K562 (cell line): ENCODE measurements at regions not wholly inside any gene's neighbourhood (a gene's known extent, or its start where the extent isn't known, plus 50 kb on each side); places are given as distances from the start of the nearest gene placed in this dataset.

Experiments used
- ARNT ChIP-seq, 2 experiments: fragments of 450-650 bp; IDR thresholded peaks; 2 replicates each; pipeline ENCODE4 v1.6.1; 2016; ENCODE audit warnings: mild to moderate bottlenecking in 1 of 2
- CUX1 ChIP-seq: fragments of 200-800 bp; sonication (Bioruptor generic); IDR thresholded peaks from 2 replicates; pipeline ENCODE4 v1.6.1; 2016; ENCODE audit warnings: missing genetic modification characterization, missing compliant biosample characterization
- ESRRB ChIP-seq: fragments of 250-450 bp; sonication (Bioruptor Pico); IDR thresholded peaks from 2 replicates; pipeline ENCODE4 v1.5.0; 2020; ENCODE audit warnings: mild to moderate bottlenecking, moderate library complexity, borderline replicate concordance
- ETV1 ChIP-seq: fragments of 450-650 bp; conservative IDR thresholded peaks from 2 replicates; pipeline ENCODE4 v1.6.1; 2016; ENCODE audit warnings: missing genetic modification characterization, control low read depth, low read depth, missing compliant biosample characterization
- ILF3 ChIP-seq: fragments of 450-650 bp; IDR thresholded peaks from 2 replicates; pipeline ENCODE4 v1.6.1; 2018; ENCODE audit warnings: antibody characterized with exemption, mild to moderate bottlenecking, moderate library complexity, borderline replicate concordance
- IRF1 ChIP-seq: sonication (generic); formaldehyde crosslinking; IDR thresholded peaks from 2 replicates; pipeline ENCODE4 v1.8.0; 2022; ENCODE audit warnings: missing genetic modification reagents, mild to moderate bottlenecking, borderline replicate concordance
- KLF10 ChIP-seq: fragments of 250-450 bp; sonication (Bioruptor Pico); IDR thresholded peaks from 2 replicates; pipeline ENCODE4 v1.6.1; 2021; ENCODE audit warnings: matching md5 sums
- PRDM10 ChIP-seq: fragments of 450-650 bp; IDR thresholded peaks from 2 replicates; pipeline ENCODE4 v1.6.1; 2018; ENCODE audit not compliant: partially characterized antibody
- SAFB2 ChIP-seq: fragments of 200-400 bp; formaldehyde crosslinking; IDR thresholded peaks from 2 replicates; pipeline ENCODE4 v1.6.1; 2018; ENCODE audit warnings: borderline replicate concordance, low read length, low read depth, moderate library complexity; ENCODE audit not compliant: severe bottlenecking
- SLC30A9 ChIP-seq: fragments of 250-450 bp; sonication (Bioruptor Pico); IDR thresholded peaks from 2 replicates; pipeline ENCODE4 v1.8.0; 2022; ENCODE audit warnings: mild to moderate bottlenecking, moderate library complexity
- SMAD2 ChIP-seq: fragments of 150-350 bp; IDR thresholded peaks from 2 replicates; pipeline ENCODE4 v1.6.1; 2014; ENCODE audit warnings: low read depth, mild to moderate bottlenecking, low read length
- TCFL5 ChIP-seq: fragments of 250-450 bp; sonication (Bioruptor Pico); conservative IDR thresholded peaks from 2 replicates; pipeline ENCODE4 v1.6.1; 2021; ENCODE audit warnings: mild to moderate bottlenecking, moderate library complexity, matching md5 sums
- TRIM25 ChIP-seq: fragments of 450-650 bp; IDR thresholded peaks from 2 replicates; pipeline ENCODE4 v1.7.0; 2016; ENCODE audit warnings: borderline replicate concordance
- XRCC3 ChIP-seq: fragments of 450-650 bp; IDR thresholded peaks from 2 replicates; pipeline ENCODE4 v1.6.1; 2017; ENCODE audit warnings: mild to moderate bottlenecking, moderate library complexity
- ZNF639 ChIP-seq, 2 experiments: fragments of 200-800 bp in 1 of 2; sonication (Bioruptor generic) in 1 of 2; sonication (generic) in 1 of 2; formaldehyde crosslinking in 1 of 2; IDR thresholded peaks in 1 of 2; conservative IDR thresholded peaks in 1 of 2; 2 replicates each; pipeline versions ENCODE4 v1.5.0 to v1.6.1; 2016 to 2020; ENCODE audit warnings: missing compliant biosample characterization in 1 of 2, missing genetic modification characterization in 1 of 2, missing genetic modification reagents in 1 of 2

- TF ChIP-seq CUX1 (CRISPR knock-in tag) (no peak), SLC30A9 (CRISPR knock-in tag) (no peak), ETV1 (tag) (no peak), PRDM10 (no peak), ARNT (IDR thresholded peaks at IDR 0.05) (no peak), TRIM25 (no peak), IRF1 (CRISPR knock-in tag) (no peak), XRCC3 (no peak), ILF3 (no peak), SMAD2 (no peak), TCFL5 (CRISPR knock-in tag) (no peak), SAFB2 (no peak), KLF10 (no peak), ZNF639 (CRISPR knock-in tag; conservative IDR thresholded peaks at IDR 0.05 in 1 of 2, IDR thresholded peaks at IDR 0.05 in 1 of 2) (no peak), ESRRB (CRISPR knock-in tag) (no peak)
These were observed 2169.2 kb downstream of the MRPL39 start (continued) for GRCh38 chr21:23438081-23438480.
